Astrocyte (in vitro differentiated cells and primary cell): ENCODE measurements at regions not wholly inside any gene's neighbourhood (a gene's known extent, or its start where the extent isn't known, plus 50 kb on each side); places are given as distances from the start of the nearest gene placed in this dataset.

Experiments
- DNase-seq: peaks from one replicate; pipeline ENCODE4 v3.0.0-alpha.2; 2010; ENCODE audit warnings: low read depth
- FAIRE-seq: peaks from 2 replicates; lab custom pipeline; 2011; peaks lifted over from hg19 to GRCh38; lab: Jason Lieb, UNC
- H2AFZ ChIP-seq: 2 replicates; pipeline ENCODE4 v1.6.0; 2012; ENCODE audit warnings: low read depth, low read length, inconsistent platforms
- H3K27ac ChIP-seq: 2 replicates; pipeline ENCODE4 v1.5.1; 2011; ENCODE audit warnings: low read depth, low read length, inconsistent platforms
- H3K27me3 ChIP-seq: 2 replicates; pipeline ENCODE4 v1.6.0; 2011; ENCODE audit warnings: low read length, inconsistent platforms; ENCODE audit not compliant: insufficient read depth
- H3K36me3 ChIP-seq: 2 replicates; pipeline ENCODE4 v1.5.1; 2011; ENCODE audit warnings: low read length, inconsistent platforms; ENCODE audit not compliant: insufficient read depth
- H3K4me1 ChIP-seq: 2 replicates; pipeline ENCODE4 v1.5.1; 2011; ENCODE audit warnings: low read length, inconsistent platforms; ENCODE audit not compliant: insufficient read depth
- H3K4me2 ChIP-seq: 2 replicates; pipeline ENCODE4 v1.6.0; 2012; ENCODE audit warnings: low read length, inconsistent platforms
- H3K4me3 ChIP-seq: 2 replicates; pipeline ENCODE4 v1.5.1; 2011; ENCODE audit warnings: low read depth, mild to moderate bottlenecking, low read length, inconsistent platforms; ENCODE audit not compliant: insufficient read depth
- H3K79me2 ChIP-seq: 2 replicates; pipeline ENCODE4 v1.6.0; 2012; ENCODE audit warnings: mild to moderate bottlenecking, low read length, inconsistent platforms; ENCODE audit not compliant: insufficient read depth
- H3K9ac ChIP-seq: 2 replicates; pipeline ENCODE4 v1.6.0; 2012; ENCODE audit warnings: mild to moderate bottlenecking, low read length, inconsistent platforms
- H3K9me3 ChIP-seq: 2 replicates; pipeline ENCODE4 v1.5.1; 2012; ENCODE audit warnings: low read depth, mild to moderate bottlenecking, low read length, inconsistent platforms; ENCODE audit not compliant: insufficient read depth
- H4K20me1 ChIP-seq: 2 replicates; pipeline ENCODE4 v1.6.0; 2012; ENCODE audit warnings: low read length, inconsistent platforms; ENCODE audit not compliant: insufficient read depth
- H3K27ac Mint-ChIP-seq: one replicate; pipeline ENCODE4 v1.8.0; 2021; ENCODE audit warnings: mild to moderate bottlenecking, mixed read lengths; ENCODE audit not compliant: unreplicated experiment
- H3K27me3 Mint-ChIP-seq: one replicate; pipeline ENCODE4 v1.8.0; 2021; ENCODE audit warnings: low read depth, mixed read lengths; ENCODE audit not compliant: unreplicated experiment
- H3K36me3 Mint-ChIP-seq: one replicate; pipeline ENCODE4 v1.8.0; 2021; ENCODE audit warnings: low read depth, mixed read lengths; ENCODE audit not compliant: unreplicated experiment
- H3K4me1 Mint-ChIP-seq: one replicate; pipeline ENCODE4 v1.8.0; 2021; ENCODE audit warnings: low read depth, mixed read lengths; ENCODE audit not compliant: unreplicated experiment
- H3K4me3 Mint-ChIP-seq: one replicate; pipeline ENCODE4 v1.8.0; 2021; ENCODE audit warnings: mild to moderate bottlenecking, moderate library complexity, mixed read lengths; ENCODE audit not compliant: unreplicated experiment
- H3K9me3 Mint-ChIP-seq: one replicate; pipeline ENCODE4 v1.8.0; 2021; ENCODE audit warnings: mild to moderate bottlenecking, mixed read lengths; ENCODE audit not compliant: unreplicated experiment
- EZH2 ChIP-seq: IDR thresholded peaks from 2 replicates; pipeline ENCODE4 v1.6.1; 2012; ENCODE audit warnings: mild to moderate bottlenecking, low read length, inconsistent platforms; ENCODE audit not compliant: insufficient read depth
- TF ChIP-seq, protein P1 (sequence below): IDR thresholded peaks from 2 replicates; pipeline ENCODE4 v1.5.1; 2011; ENCODE audit warnings: low read depth, mild to moderate bottlenecking, inconsistent platforms, low read length, moderate library complexity; ENCODE audit not compliant: insufficient read depth

DNA sequence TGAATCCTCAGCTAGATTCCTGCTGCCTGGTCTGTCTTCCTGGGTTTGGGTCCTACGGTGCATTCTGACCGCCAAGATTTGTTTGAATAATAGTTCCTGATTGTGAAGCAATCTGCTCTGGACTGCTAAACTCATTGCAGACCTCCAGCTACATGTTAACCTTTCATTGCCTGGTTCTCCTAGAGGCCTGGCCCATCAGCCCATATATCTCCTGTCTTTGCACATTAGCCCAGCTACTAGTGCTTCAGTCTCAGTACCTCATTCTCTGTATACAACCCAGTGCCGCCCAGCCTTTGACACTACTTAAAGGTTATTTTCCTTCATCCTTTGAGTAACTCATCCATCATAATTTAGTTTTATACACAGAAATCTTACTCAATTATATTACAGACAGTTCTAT, 65.6 kb upstream of the GRIP1 start:
- TF ChIP-seq, protein P1, sequence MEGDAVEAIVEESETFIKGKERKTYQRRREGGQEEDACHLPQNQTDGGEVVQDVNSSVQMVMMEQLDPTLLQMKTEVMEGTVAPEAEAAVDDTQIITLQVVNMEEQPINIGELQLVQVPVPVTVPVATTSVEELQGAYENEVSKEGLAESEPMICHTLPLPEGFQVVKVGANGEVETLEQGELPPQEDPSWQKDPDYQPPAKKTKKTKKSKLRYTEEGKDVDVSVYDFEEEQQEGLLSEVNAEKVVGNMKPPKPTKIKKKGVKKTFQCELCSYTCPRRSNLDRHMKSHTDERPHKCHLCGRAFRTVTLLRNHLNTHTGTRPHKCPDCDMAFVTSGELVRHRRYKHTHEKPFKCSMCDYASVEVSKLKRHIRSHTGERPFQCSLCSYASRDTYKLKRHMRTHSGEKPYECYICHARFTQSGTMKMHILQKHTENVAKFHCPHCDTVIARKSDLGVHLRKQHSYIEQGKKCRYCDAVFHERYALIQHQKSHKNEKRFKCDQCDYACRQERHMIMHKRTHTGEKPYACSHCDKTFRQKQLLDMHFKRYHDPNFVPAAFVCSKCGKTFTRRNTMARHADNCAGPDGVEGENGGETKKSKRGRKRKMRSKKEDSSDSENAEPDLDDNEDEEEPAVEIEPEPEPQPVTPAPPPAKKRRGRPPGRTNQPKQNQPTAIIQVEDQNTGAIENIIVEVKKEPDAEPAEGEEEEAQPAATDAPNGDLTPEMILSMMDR, result no peak
- TF ChIP-seq EZH2, result no peak
- Histone ChIP-seq H3K4me2 (no peak overlapping the region), H3K4me1 (no peaks in the 10 kb centered on the region), H3K27ac (no peak overlapping the region), H3K79me2 (no peaks in the 10 kb centered on the region), H4K20me1 (peaks cover 2% of the 10 kb centered on the region), H3K36me3 (no peaks in the 10 kb centered on the region), H3K27me3 (no peaks in the 10 kb centered on the region), H3K4me3 (no peak overlapping the region), H2AFZ (no peak overlapping the region), H3K9me3 (no peaks in the 10 kb centered on the region), H3K9ac (no peak overlapping the region)
- H3K4me1 Mint-ChIP-seq, result no peaks in the 10 kb centered on the region
- H3K27me3 Mint-ChIP-seq, result no peaks in the 10 kb centered on the region
- H3K36me3 Mint-ChIP-seq, result no peaks in the 10 kb centered on the region
- no peaks in the 10 kb centered on the region for H3K9me3 Mint-ChIP-seq
- no peak overlapping the region for H3K4me3 Mint-ChIP-seq
- no peak overlapping the region for H3K27ac Mint-ChIP-seq
- FAIRE-seq (no peak), DNase-seq (no peak)

DNA sequence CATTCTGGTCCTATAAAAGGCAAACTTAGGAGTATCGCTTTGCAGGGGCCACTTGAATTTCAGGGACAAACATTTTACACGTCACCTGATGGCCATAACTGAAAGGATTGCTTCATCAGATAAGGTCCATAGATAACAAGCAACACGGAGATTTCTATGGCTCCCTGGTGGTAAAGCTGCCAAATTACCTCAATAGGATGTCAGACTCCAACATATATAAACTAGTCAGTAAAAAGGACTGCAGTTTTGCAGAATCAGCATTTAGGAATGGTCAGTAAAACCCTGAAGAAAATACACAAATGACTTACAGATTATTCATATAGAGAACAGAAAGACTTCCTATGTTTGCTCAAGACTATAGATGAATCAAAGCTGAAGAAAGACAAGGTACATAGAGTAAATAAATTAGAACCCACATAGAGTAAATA, 66.1 kb upstream of the GRIP1 start:
- Histone ChIP-seq H3K9ac (no peak overlapping the region), H3K36me3 (no peaks in the 10 kb centered on the region), H3K4me2 (no peak overlapping the region), H3K4me1 (no peaks in the 10 kb centered on the region), H3K27me3 (no peaks in the 10 kb centered on the region), H2AFZ (no peak overlapping the region), H3K9me3 (no peaks in the 10 kb centered on the region), H3K27ac (no peak overlapping the region), H4K20me1 (peaks cover 1% of the 10 kb centered on the region), H3K79me2 (no peaks in the 10 kb centered on the region), H3K4me3 (no peak overlapping the region)
- FAIRE-seq, result no peak
- H3K36me3 Mint-ChIP-seq, result no peaks in the 10 kb centered on the region
- no peaks in the 10 kb centered on the region for H3K4me1 Mint-ChIP-seq
- no peak for TF ChIP-seq EZH2
- TF ChIP-seq, protein P1, result no peak
- no peaks in the 10 kb centered on the region for H3K27me3 Mint-ChIP-seq
- no peak for DNase-seq
- H3K9me3 Mint-ChIP-seq, result no peaks in the 10 kb centered on the region
- no peak overlapping the region for H3K4me3 Mint-ChIP-seq
- H3K27ac Mint-ChIP-seq, result no peak overlapping the region

DNA sequence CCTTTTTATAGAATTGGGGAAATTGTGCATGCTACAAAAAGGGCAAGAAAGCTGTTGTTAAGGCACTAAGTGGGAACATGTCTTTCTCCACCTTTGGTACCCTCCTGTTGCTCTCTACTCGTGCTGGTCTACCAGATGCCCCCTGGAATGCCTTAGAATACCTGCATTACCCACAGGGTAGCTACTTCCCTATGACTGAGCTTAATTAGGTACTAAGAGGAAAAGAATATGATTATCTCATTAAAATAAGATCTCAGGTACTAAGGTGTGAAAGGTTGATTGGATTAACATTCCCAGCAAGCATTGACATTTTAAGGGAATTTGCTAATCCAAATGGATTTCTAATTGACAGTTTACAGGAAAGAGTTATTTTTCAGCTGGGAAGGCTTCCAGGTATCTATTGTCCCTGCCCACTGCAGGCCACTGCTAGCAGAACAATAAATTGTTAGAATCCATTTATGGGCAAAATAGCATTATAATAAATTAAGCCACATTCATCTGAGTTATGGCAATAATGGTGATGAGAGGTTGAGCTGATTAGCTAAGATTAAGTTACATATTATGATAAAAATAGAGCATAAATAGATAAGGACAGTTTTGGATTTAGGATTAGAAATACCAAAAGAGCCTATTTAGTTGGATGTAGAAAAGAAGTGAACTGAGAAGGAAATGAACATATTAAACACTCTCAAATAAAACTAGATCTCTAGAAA, 67.8 kb upstream of the GRIP1 start:
- Mint-ChIP-seq H3K36me3 (no peaks in the 10 kb centered on the region), H3K4me3 (no peak overlapping the region), H3K27ac (no peak overlapping the region), H3K27me3 (no peaks in the 10 kb centered on the region), H3K9me3 (no peaks in the 10 kb centered on the region), H3K4me1 (peaks cover under 1% of the 10 kb centered on the region)
- no peak overlapping the region for H3K27ac ChIP-seq
- H3K36me3 ChIP-seq, result no peaks in the 10 kb centered on the region
- DNase-seq (no peak), FAIRE-seq (no peak)
- no peak overlapping the region for H3K4me3 ChIP-seq
- no peak overlapping the region for H3K4me2 ChIP-seq
- no peaks in the 10 kb centered on the region for H3K79me2 ChIP-seq
- no peaks in the 10 kb centered on the region for H4K20me1 ChIP-seq
- no peak for TF ChIP-seq EZH2
- TF ChIP-seq, protein P1, result no peak
- H2AFZ ChIP-seq, result no peak overlapping the region
- H3K4me1 ChIP-seq, result no peaks in the 10 kb centered on the region
- H3K27me3 ChIP-seq, result no peaks in the 10 kb centered on the region
- no peak overlapping the region for H3K9ac ChIP-seq
- H3K9me3 ChIP-seq, result no peaks in the 10 kb centered on the region
